ENCODE measurements at regions not wholly inside any gene's neighbourhood (a gene's known extent, or its start where the extent isn't known, plus 50 kb on each side); places are given as distances from the start of the nearest gene placed in this dataset.

DNA sequence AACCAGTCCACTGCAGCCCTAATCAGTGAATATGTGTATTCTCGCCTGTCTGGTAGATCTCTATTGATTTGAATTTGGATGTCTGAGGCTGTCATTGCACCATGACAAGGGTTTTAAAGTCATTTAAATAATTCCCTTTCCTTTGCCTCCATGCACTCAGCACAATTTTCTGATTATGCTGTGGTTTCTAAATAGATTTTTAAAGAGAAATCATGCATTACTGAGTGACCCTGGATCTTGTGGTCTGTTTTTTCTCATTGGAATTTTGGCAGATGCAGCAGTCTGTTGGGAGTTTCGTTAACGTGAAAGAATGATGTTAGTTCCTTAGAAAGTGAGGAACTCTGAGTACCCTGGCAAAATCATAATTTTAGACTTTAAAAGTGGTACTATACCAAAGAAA is 396.0 kb downstream of the LRRC70 start:
- H3K4me1 Mint-ChIP-seq (ENCODE audit: low read depth) = no peaks in the 10 kb centered on the region
- H3K4me3 Mint-ChIP-seq = no peak overlapping the region
- TF ChIP-seq, protein P1, sequence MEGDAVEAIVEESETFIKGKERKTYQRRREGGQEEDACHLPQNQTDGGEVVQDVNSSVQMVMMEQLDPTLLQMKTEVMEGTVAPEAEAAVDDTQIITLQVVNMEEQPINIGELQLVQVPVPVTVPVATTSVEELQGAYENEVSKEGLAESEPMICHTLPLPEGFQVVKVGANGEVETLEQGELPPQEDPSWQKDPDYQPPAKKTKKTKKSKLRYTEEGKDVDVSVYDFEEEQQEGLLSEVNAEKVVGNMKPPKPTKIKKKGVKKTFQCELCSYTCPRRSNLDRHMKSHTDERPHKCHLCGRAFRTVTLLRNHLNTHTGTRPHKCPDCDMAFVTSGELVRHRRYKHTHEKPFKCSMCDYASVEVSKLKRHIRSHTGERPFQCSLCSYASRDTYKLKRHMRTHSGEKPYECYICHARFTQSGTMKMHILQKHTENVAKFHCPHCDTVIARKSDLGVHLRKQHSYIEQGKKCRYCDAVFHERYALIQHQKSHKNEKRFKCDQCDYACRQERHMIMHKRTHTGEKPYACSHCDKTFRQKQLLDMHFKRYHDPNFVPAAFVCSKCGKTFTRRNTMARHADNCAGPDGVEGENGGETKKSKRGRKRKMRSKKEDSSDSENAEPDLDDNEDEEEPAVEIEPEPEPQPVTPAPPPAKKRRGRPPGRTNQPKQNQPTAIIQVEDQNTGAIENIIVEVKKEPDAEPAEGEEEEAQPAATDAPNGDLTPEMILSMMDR (IDR thresholded peaks at IDR 0.05) = no peak
- H3K36me3 Mint-ChIP-seq (ENCODE audit: low read depth) = no peaks in the 10 kb centered on the region
- H3K27ac Mint-ChIP-seq = no peak overlapping the region
- DNase-seq = no peak
- H3K27me3 Mint-ChIP-seq (ENCODE audit: insufficient read depth) = peaks cover 2% of the 10 kb centered on the region
- peaks cover 12% of the 10 kb centered on the region for H3K9me3 Mint-ChIP-seq

DNA sequence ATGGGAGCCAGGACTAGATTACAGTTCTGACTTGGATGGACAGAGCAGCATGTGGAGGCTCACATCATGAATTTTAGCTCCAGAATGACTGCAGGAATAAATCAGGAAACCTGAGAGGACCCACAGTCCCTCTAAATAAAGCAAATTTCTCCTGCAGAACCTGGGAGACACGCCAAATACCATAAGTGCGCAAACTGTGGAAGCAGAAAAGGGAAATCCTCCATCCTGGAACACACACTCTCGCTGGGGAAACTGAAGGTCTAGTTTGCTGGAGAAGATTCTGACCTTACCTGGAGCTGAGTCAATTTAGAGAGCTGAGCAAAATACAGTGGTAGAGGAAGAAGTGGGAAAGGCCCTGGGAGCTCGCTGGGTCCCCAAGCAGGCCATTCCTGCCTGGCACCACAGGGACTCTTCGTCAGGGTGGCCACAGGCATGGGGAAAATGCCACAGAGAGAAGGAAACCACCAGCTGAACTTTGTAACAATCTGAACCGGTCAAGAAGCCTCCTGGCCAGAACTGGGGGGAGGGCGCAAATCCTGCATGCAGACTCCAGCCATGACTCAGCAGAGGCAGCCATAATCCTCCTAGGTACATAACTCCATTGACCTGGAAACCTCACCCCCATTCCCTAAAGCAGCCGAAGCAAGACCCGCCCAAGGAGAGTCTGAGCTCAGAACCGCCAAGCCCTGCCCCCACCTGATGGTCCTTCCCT is 390.9 kb downstream of the LRRC70 start:
- Mint-ChIP-seq H3K4me3 (no peak overlapping the region), H3K27ac (no peak overlapping the region), H3K36me3 (ENCODE audit: low read depth) (no peaks in the 10 kb centered on the region; the same call in 1 of the 2 replicates), H3K27me3 (ENCODE audit: insufficient read depth) (no peaks in the 10 kb centered on the region; the same call in 1 of the 2 replicates), H3K9me3 (peaks cover 48% of the 10 kb centered on the region), H3K4me1 (ENCODE audit: low read depth) (no peaks in the 10 kb centered on the region)
- no peak for DNase-seq
- TF ChIP-seq, protein P1 (IDR thresholded peaks at IDR 0.05) = no peak

DNA sequence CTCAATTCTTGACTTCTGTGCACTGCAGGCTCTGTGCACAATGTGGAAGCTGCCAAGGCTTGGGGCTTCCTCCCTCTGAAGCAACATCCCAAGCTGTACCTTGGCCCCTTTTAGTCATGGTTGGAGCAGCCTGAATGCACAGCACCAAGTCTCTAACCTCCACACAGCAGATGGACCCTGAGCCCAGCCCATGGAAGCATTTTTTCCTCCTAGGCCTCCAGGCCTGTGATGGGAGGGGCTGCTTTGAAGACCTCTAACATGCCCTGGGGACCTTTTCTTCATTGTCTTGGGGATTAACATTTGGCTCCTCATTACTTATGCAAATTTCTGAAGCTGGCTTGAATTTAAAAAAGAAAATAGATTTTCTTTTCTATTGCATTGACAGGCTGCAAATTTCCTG is 385.8 kb downstream of the LRRC70 start:
- Mint-ChIP-seq H3K4me1 (ENCODE audit: low read depth) (no peaks in the 10 kb centered on the region), H3K27me3 (ENCODE audit: insufficient read depth) (no peaks in the 10 kb centered on the region), H3K9me3 (peaks cover 76% of the 10 kb centered on the region), H3K4me3 (no peak overlapping the region), H3K27ac (no peak overlapping the region), H3K36me3 (ENCODE audit: low read depth) (peaks cover 6% of the 10 kb centered on the region; the same call in 1 of the 2 replicates)
- no peak for DNase-seq
- TF ChIP-seq, protein P1 (IDR thresholded peaks at IDR 0.05) = no peak

DNA sequence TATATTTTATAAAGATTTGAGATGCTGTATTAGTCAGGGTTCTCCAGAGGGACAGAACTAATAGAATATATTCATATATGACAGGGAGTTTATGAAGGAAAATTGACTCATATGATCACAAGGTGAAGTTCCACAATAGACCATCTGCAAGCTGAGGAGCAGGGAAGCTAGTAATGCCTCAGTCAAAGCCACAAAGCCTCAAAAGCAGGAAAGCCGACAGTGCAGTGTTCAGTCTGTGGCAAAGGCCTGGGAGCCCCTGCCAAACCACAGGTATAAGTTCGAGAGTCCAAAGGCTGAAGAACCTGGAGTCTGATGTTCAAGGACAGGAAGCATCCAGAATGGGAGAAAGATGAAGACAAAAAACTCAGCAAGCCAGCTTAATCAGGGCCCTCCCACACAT is 382.2 kb downstream of the LRRC70 start:
- H3K4me1 Mint-ChIP-seq (ENCODE audit: low read depth) = no peaks in the 10 kb centered on the region
- H3K27ac Mint-ChIP-seq = no peak overlapping the region
- no peak overlapping the region for H3K4me3 Mint-ChIP-seq
- H3K27me3 Mint-ChIP-seq (ENCODE audit: insufficient read depth) = no peaks in the 10 kb centered on the region; the same call in 1 of the 2 replicates
- DNase-seq = no peak
- H3K36me3 Mint-ChIP-seq (ENCODE audit: low read depth) = peaks cover 6% of the 10 kb centered on the region; the same call in 1 of the 2 replicates
- TF ChIP-seq, protein P1 (IDR thresholded peaks at IDR 0.05) = no peak
- H3K9me3 Mint-ChIP-seq = peaks cover 61% of the 10 kb centered on the region

DNA sequence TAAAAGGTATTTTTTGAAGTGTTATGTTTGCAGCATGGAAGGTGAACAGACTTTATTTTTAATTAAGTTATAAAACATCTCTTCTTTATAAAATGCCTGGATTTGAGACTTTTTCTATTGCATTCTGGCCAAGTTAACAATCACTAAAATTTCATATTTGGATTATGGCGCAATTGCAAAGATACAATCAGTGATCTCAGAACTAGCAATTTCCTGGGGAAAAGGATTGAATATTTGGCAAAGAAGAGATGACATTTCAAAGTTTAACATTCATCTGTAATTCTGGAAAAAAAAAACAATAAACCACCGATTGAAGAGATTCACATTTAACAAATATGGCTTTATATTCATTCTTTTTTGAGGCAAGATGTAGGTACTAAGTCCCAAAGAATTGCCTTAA is 378.0 kb downstream of the LRRC70 start:
- no peak overlapping the region for H3K27ac Mint-ChIP-seq
- no peaks in the 10 kb centered on the region; the same call in 1 of the 2 replicates for H3K27me3 Mint-ChIP-seq (ENCODE audit: insufficient read depth)
- H3K36me3 Mint-ChIP-seq (ENCODE audit: low read depth) = no peaks in the 10 kb centered on the region
- TF ChIP-seq, protein P1 (IDR thresholded peaks at IDR 0.05) = no peak
- no peaks in the 10 kb centered on the region for H3K4me1 Mint-ChIP-seq (ENCODE audit: low read depth)
- no peak for DNase-seq
- H3K4me3 Mint-ChIP-seq = no peak overlapping the region
- H3K9me3 Mint-ChIP-seq = peaks cover 48% of the 10 kb centered on the region
